Breast epithelium (tissue), 3 donors: ENCODE measurements at regions not wholly inside any gene's neighbourhood (a gene's known extent, or its start where the extent isn't known, plus 50 kb on each side); places are given as distances from the start of the nearest gene placed in this dataset.

Source experiments
- CTCF ChIP-seq, 3 donors: fragments of 450-650 bp; IDR thresholded peaks; one replicate each; pipeline ENCODE4 v1.5.1; 2016 to 2017; ENCODE audit warnings: antibody characterized with exemption in 3 of 3, mild to moderate bottlenecking in 3 of 3, moderate library complexity in 3 of 3
- POLR2A ChIP-seq: fragments of 450-650 bp; IDR thresholded peaks from one replicate; pipeline ENCODE4 v1.6.1; 2016; ENCODE audit warnings: antibody characterized with exemption, mild to moderate bottlenecking, moderate library complexity

- no peak for TF ChIP-seq POLR2A
- no peak for TF ChIP-seq CTCF (IDR thresholded peaks at IDR 0.05)
Observed at GRCh38 chr10:121267236-121268003, 330.8 kb downstream of the FGFR2 start.
